Panc1 (cell line): ENCODE measurements at regions not wholly inside any gene's neighbourhood (a gene's known extent, or its start where the extent isn't known, plus 50 kb on each side); places are given as distances from the start of the nearest gene placed in this dataset.

Experiments
- POLR2AphosphoS5 ChIP-seq: IDR thresholded peaks from 2 replicates; pipeline ENCODE4 v1.6.1; 2012; ENCODE audit warnings: mild to moderate bottlenecking, low read depth, low read length, moderate library complexity
- REST ChIP-seq, 2 experiments: IDR thresholded peaks; 2 replicates each; pipeline ENCODE4 v1.6.1; 2011 to 2012; ENCODE audit warnings: low read depth in 2 of 2, control low read depth in 1 of 2, low read length in 1 of 2, mild to moderate bottlenecking in 1 of 2, moderate library complexity in 1 of 2; ENCODE audit not compliant: insufficient read depth in 1 of 2
- SIN3A ChIP-seq: IDR thresholded peaks from 2 replicates; pipeline ENCODE4 v1.6.1; 2012; ENCODE audit warnings: low read depth, mild to moderate bottlenecking, low read length, moderate library complexity, borderline replicate concordance; ENCODE audit not compliant: insufficient read depth
- TCF7L2 ChIP-seq: IDR thresholded peaks from 2 replicates; pipeline ENCODE4 v1.6.1; 2011; ENCODE audit warnings: mild to moderate bottlenecking, low read depth, low read length, inconsistent platforms
- TF ChIP-seq, protein P1 (sequence below): fragments of 450-650 bp; IDR thresholded peaks from 2 replicates; pipeline ENCODE4 v1.5.1; 2017; ENCODE audit warnings: mild to moderate bottlenecking

DNA sequence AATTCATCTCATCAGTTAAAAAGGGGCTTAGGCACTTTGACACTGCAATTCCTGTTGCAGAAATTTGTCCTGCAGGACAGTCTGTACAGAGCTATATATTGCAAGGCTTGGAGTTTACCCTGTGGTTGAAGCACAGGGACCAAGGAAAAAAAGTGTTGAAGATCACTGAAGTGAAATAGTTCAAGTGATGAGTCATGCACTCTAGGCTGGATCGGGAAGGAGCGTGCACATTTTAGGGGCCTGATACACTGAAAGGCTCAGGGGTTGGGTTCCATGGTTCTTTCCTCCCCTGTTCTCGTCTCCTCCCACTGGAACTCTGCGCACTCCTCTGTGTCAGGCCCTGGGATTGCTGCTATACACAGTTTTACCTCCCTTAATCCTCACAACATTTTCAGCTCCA lies 104.9 kb upstream of the ARMCX2 start:
- TF ChIP-seq, protein P1, sequence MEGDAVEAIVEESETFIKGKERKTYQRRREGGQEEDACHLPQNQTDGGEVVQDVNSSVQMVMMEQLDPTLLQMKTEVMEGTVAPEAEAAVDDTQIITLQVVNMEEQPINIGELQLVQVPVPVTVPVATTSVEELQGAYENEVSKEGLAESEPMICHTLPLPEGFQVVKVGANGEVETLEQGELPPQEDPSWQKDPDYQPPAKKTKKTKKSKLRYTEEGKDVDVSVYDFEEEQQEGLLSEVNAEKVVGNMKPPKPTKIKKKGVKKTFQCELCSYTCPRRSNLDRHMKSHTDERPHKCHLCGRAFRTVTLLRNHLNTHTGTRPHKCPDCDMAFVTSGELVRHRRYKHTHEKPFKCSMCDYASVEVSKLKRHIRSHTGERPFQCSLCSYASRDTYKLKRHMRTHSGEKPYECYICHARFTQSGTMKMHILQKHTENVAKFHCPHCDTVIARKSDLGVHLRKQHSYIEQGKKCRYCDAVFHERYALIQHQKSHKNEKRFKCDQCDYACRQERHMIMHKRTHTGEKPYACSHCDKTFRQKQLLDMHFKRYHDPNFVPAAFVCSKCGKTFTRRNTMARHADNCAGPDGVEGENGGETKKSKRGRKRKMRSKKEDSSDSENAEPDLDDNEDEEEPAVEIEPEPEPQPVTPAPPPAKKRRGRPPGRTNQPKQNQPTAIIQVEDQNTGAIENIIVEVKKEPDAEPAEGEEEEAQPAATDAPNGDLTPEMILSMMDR, result no peak
- TF ChIP-seq TCF7L2 (no peak), SIN3A (no peak), REST (IDR thresholded peaks at IDR 0.05; ENCODE audit: insufficient read depth in 1 of 2, low read depth in 2 of 2, low read length in 1 of 2) (no peak), POLR2AphosphoS5 (no peak)
